NT2/D1 (cell line): ENCODE measurements at regions not wholly inside any gene's neighbourhood (a gene's known extent, or its start where the extent isn't known, plus 50 kb on each side); places are given as distances from the start of the nearest gene placed in this dataset.
"Not testable (repeated sequence)": the region's sequence is repeated elsewhere in the genome, so short reads cannot be mapped to it uniquely, and the experiment has no call there.

ENCODE experiments used
- DNase-seq: peaks from one replicate; pipeline ENCODE4 v3.0.0-alpha.2; 2011; ENCODE audit warnings: low read depth, low spot score
- H3K27me3 ChIP-seq: 2 replicates; pipeline ENCODE4 v1.6.0; 2011; ENCODE audit warnings: mild to moderate bottlenecking; ENCODE audit not compliant: insufficient read length, insufficient read depth
- H3K36me3 ChIP-seq: 2 replicates; pipeline ENCODE4 v1.6.1; 2011; ENCODE audit warnings: mild to moderate bottlenecking, low read length, mixed read lengths; ENCODE audit not compliant: insufficient read depth, insufficient read length
- H3K4me1 ChIP-seq: 2 replicates; pipeline ENCODE4 v1.5.1; 2011; ENCODE audit not compliant: insufficient read depth, insufficient read length
- H3K4me3 ChIP-seq: 2 replicates; pipeline ENCODE4 v1.5.1; 2011; ENCODE audit warnings: low read depth; ENCODE audit not compliant: insufficient read length
- H3K9ac ChIP-seq: 2 replicates; pipeline ENCODE4 v1.6.0; 2011; ENCODE audit warnings: low read depth; ENCODE audit not compliant: insufficient read length
- H3K9me3 ChIP-seq: 2 replicates; pipeline ENCODE4 v1.5.1; 2011; ENCODE audit warnings: mild to moderate bottlenecking, low read length; ENCODE audit not compliant: insufficient read depth
- SUZ12 ChIP-seq: IDR thresholded peaks from 2 replicates; pipeline ENCODE4 v1.6.1; 2011; ENCODE audit not compliant: insufficient read length, insufficient read depth; ENCODE audit errors: extremely low read depth
- YY1 ChIP-seq: IDR thresholded peaks from 2 replicates; pipeline ENCODE4 v1.6.1; 2011; ENCODE audit not compliant: insufficient read length, insufficient read depth
- ZNF274 ChIP-seq: IDR thresholded peaks from 2 replicates; pipeline ENCODE4 v1.6.1; 2011; ENCODE audit warnings: mild to moderate bottlenecking, low read depth, low read length

GRCh38 chr15:69679623-69680228, 227.1 kb downstream of the RPLP1 start:
- H3K36me3 ChIP-seq: no peaks in the 10 kb centered on the region
- TF ChIP-seq SUZ12 (no peak), ZNF274 (no peak), YY1 (no peak)
- H3K4me3 ChIP-seq: no peak overlapping the region
- DNase-seq: no peak
- H3K4me1 ChIP-seq: no peaks in the 10 kb centered on the region
- peaks cover 3% of the 10 kb centered on the region for H3K27me3 ChIP-seq
- H3K9me3 ChIP-seq: peaks cover 4% of the 10 kb centered on the region; the same call in 1 of the 2 replicates
- no peak overlapping the region for H3K9ac ChIP-seq

- H3K4me1 ChIP-seq, H3K36me3 ChIP-seq, H3K4me3 ChIP-seq, H3K27me3 ChIP-seq, DNase-seq, H3K9ac ChIP-seq: not testable (repeated sequence)
- H3K9me3 ChIP-seq: peaks cover 23% of the 10 kb centered on the region; the same call in 1 of the 2 replicates
Measured at GRCh38 chr15:69684823-69685222, 232.2 kb downstream of the RPLP1 start.

GRCh38 chr15:69685512-69686452, 233.2 kb downstream of the RPLP1 start:
- H3K9me3 ChIP-seq: peaks cover 28% of the 10 kb centered on the region; the same call in 1 of the 2 replicates
- DNase-seq: no peak

DNA sequence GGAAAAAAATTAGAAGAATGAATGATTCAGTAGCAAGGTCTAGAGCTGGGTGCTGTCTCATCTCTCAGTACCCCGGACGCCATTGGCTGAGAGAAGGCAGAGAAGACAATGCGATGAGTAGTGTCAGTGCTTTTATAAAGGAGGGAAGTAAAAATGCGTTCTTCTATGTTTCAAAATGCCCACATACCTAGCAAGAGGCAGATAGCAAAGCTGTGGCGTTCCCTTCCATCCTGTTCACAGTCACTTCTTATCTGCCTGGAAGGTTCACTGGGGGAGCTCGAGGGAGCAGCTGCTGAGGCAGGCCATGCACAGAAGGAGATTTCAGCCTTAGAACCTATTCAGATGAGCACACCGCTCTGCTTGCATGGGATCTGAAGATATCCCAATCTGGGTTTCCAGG, 234.0 kb downstream of the RPLP1 start:
- Histone ChIP-seq H3K9ac (no peak overlapping the region), H3K9me3 (peaks cover 28% of the 10 kb centered on the region; the same call in 1 of the 2 replicates), H3K36me3 (no peaks in the 10 kb centered on the region), H3K4me1 (no peaks in the 10 kb centered on the region), H3K27me3 (no peaks in the 10 kb centered on the region), H3K4me3 (no peak overlapping the region)
- DNase-seq: no peak
- no peak for TF ChIP-seq YY1
- no peak for TF ChIP-seq SUZ12
- TF ChIP-seq ZNF274: no peak

More at GRCh38 chr15:69685512-69686452, 233.2 kb downstream of the RPLP1 start:
- no peak overlapping the region for H3K4me3 ChIP-seq
- H3K9ac ChIP-seq: no peak overlapping the region
- H3K36me3 ChIP-seq: no peaks in the 10 kb centered on the region
- H3K27me3 ChIP-seq: no peaks in the 10 kb centered on the region
- no peaks in the 10 kb centered on the region for H3K4me1 ChIP-seq
- TF ChIP-seq YY1 (no peak), SUZ12 (no peak), ZNF274 (no peak)

GRCh38 chr15:69689133-69689532, 236.5 kb downstream of the RPLP1 start:
- TF ChIP-seq ZNF274 (no peak), YY1 (no peak), SUZ12 (no peak)
- Histone ChIP-seq H3K9ac (no peak overlapping the region), H3K36me3 (no peaks in the 10 kb centered on the region), H3K4me1 (no peaks in the 10 kb centered on the region), H3K9me3 (peaks cover 24% of the 10 kb centered on the region; the same call in 1 of the 2 replicates), H3K27me3 (no peaks in the 10 kb centered on the region), H3K4me3 (no peak overlapping the region)
- no peak for DNase-seq

GRCh38 chr15:69691307-69692015, 238.8 kb downstream of the RPLP1 start:
- H3K4me1 ChIP-seq: no peaks in the 10 kb centered on the region
- H3K9ac ChIP-seq: no peak overlapping the region
- H3K27me3 ChIP-seq: no peaks in the 10 kb centered on the region
- H3K9me3 ChIP-seq: peaks cover 24% of the 10 kb centered on the region; the same call in 1 of the 2 replicates
- H3K4me3 ChIP-seq: no peak overlapping the region
- no peak for DNase-seq
- no peaks in the 10 kb centered on the region for H3K36me3 ChIP-seq
- TF ChIP-seq YY1: no peak
- TF ChIP-seq ZNF274: no peak
- no peak for TF ChIP-seq SUZ12

- Histone ChIP-seq H3K9ac (no peak overlapping the region), H3K9me3 (peaks cover 24% of the 10 kb centered on the region; the same call in 1 of the 2 replicates), H3K27me3 (no peaks in the 10 kb centered on the region), H3K4me1 (no peaks in the 10 kb centered on the region), H3K4me3 (no peak overlapping the region), H3K36me3 (no peaks in the 10 kb centered on the region)
- no peak for TF ChIP-seq YY1
- no peak for TF ChIP-seq ZNF274
- DNase-seq: no peak
Measured at GRCh38 chr15:69692342-69692741, 239.7 kb downstream of the RPLP1 start.
